OCI-LY7 (cell line): ENCODE measurements at regions not wholly inside any gene's neighbourhood (a gene's known extent, or its start where the extent isn't known, plus 50 kb on each side); places are given as distances from the start of the nearest gene placed in this dataset.

ENCODE experiments used
- BruUV-seq: library from RNA; stranded (reverse); fragments of 400-500 nt; replicated peaks from 2 replicates; lab custom pipeline; 2021; lab: Mats Ljungman, UMichigan
- CTCF ChIA-PET: fragments of 300-600 bp; sonication (Branson Sonifier 250); formaldehyde crosslinking; loops from one replicate; lab custom pipeline; 2022; ENCODE audit warnings: antibody characterized with exemption; ENCODE audit not compliant: unreplicated experiment; lab: Charles Lee
- POLR2A ChIA-PET: fragments of 300-600 bp; sonication (Branson Sonifier 250); formaldehyde crosslinking; loops from one replicate; lab custom pipeline; 2022; ENCODE audit warnings: antibody characterized with exemption; lab: Charles Lee
- DNase-seq: peaks from one replicate; pipeline ENCODE4 v3.0.0-alpha.2; 2015; ENCODE audit warnings: low spot score
- H2AFZ ChIP-seq: fragments of 200-600 bp; sonication (generic), shearing (Covaris generic); 2 replicates; pipeline ENCODE4 v1.6.1; 2014; ENCODE audit warnings: mild to moderate bottlenecking, antibody characterized with exemption, low read length, moderate library complexity
- H3K27ac ChIP-seq: fragments of 200-600 bp; sonication (generic); 2 replicates; pipeline ENCODE4 v1.5.1; 2014; ENCODE audit warnings: mixed run types, low read depth, mild to moderate bottlenecking, moderate library complexity, low read length, inconsistent platforms; ENCODE audit not compliant: poor library complexity, severe bottlenecking
- H3K36me3 ChIP-seq: fragments of 200-600 bp; sonication (generic); 2 replicates; pipeline ENCODE4 v1.6.1; 2014; ENCODE audit warnings: mild to moderate bottlenecking, antibody characterized with exemption, low read length, moderate library complexity, mixed read lengths; ENCODE audit not compliant: insufficient read depth
- H3K4me1 ChIP-seq: fragments of 200-600 bp; sonication (generic); 2 replicates; pipeline ENCODE4 v1.5.1; 2014; ENCODE audit warnings: mild to moderate bottlenecking, low read length; ENCODE audit not compliant: insufficient read depth, poor library complexity, severe bottlenecking
- H3K4me2 ChIP-seq: fragments of 200-600 bp; sonication (generic); 2 replicates; pipeline ENCODE4 v1.6.1; 2014; ENCODE audit warnings: mild to moderate bottlenecking, low read length
- H3K4me3 ChIP-seq: fragments of 200-600 bp; sonication (generic); 2 replicates; pipeline ENCODE4 v1.5.1; 2014; ENCODE audit warnings: mild to moderate bottlenecking, low read depth, low read length; ENCODE audit not compliant: poor library complexity, severe bottlenecking
- H3K79me2 ChIP-seq: fragments of 200-600 bp; sonication (generic); 2 replicates; pipeline ENCODE4 v1.6.1; 2016; ENCODE audit warnings: low read depth, mild to moderate bottlenecking, low read length, moderate library complexity, mixed read lengths; ENCODE audit not compliant: insufficient read depth
- H3K9me2 ChIP-seq: fragments of 200-600 bp; sonication (generic); 2 replicates; pipeline ENCODE4 v1.6.1; 2016; ENCODE audit warnings: mild to moderate bottlenecking, low read length, mixed read lengths; ENCODE audit not compliant: insufficient read depth
- H3K9me3 ChIP-seq: fragments of 200-600 bp; sonication (generic); 2 replicates; pipeline ENCODE4 v1.6.1; 2014; ENCODE audit warnings: mild to moderate bottlenecking, mixed run types, low read length, mixed read lengths
- H4K20me1 ChIP-seq: fragments of 200-600 bp; sonication (generic); 2 replicates; pipeline ENCODE4 v1.6.1; 2014; ENCODE audit warnings: mild to moderate bottlenecking, antibody characterized with exemption, low read length, moderate library complexity, mixed read lengths; ENCODE audit not compliant: insufficient read depth
- CTCF ChIP-seq: fragments of 200-600 bp; sonication (generic); conservative IDR thresholded peaks from 2 replicates; pipeline ENCODE4 v1.5.1; 2014; ENCODE audit warnings: mild to moderate bottlenecking, antibody characterized with exemption, low read length, moderate library complexity, mixed read lengths
- EZH2phosphoT487 ChIP-seq: fragments of 200-600 bp; sonication (generic); IDR thresholded peaks from 2 replicates; pipeline ENCODE4 v1.6.1; 2018; ENCODE audit warnings: low read depth, borderline replicate concordance, mild to moderate bottlenecking, mixed run types, antibody characterized with exemption, low read length, moderate library complexity, mixed read lengths
- intact Hi-C: fragments of 100-400 bp; cut with micrococcal nuclease; formaldehyde crosslinking; loops from one replicate; pipeline ENCODE4 v1.10.0; 2022; ENCODE audit not compliant: unreplicated experiment

- no peak for TF ChIP-seq EZH2phosphoT487
- TF ChIP-seq CTCF: no peak
- ChIA-PET POLR2A (interaction anchor here (0.6 kb wide), 1 partner anchor 328 kb away, joined by 5 read pairs; no protein-coding TSS in a partner anchor), CTCF (no interaction called here)
- no peaks in the 10 kb centered on the region for H3K79me2 ChIP-seq
- DNase-seq: no peak
- no peaks in the 10 kb centered on the region for H3K4me1 ChIP-seq
- no peak overlapping the region for H3K4me3 ChIP-seq
- BruUV-seq: no TSS peak
- no peaks in the 10 kb centered on the region for H3K9me3 ChIP-seq
- H3K9me2 ChIP-seq: no peaks in the 10 kb centered on the region
- intact Hi-C loops: no loop called here
- H3K36me3 ChIP-seq: no peaks in the 10 kb centered on the region
- no peak overlapping the region for H2AFZ ChIP-seq
- no peak overlapping the region for H3K27ac ChIP-seq
- no peak overlapping the region for H3K4me2 ChIP-seq
- no peaks in the 10 kb centered on the region for H4K20me1 ChIP-seq
These were observed 573.0 kb upstream of the AUTS2 start for GRCh38 chr7:69025249-69025648.

GRCh38 chr7:69032848-69033247 lies 565.4 kb upstream of the AUTS2 start:
- TF ChIP-seq EZH2phosphoT487 (no peak), CTCF (no peak)
- Histone ChIP-seq H3K27ac (no peak overlapping the region), H4K20me1 (no peaks in the 10 kb centered on the region), H3K36me3 (no peaks in the 10 kb centered on the region), H3K9me3 (no peaks in the 10 kb centered on the region), H3K4me3 (no peak overlapping the region), H2AFZ (no peak overlapping the region), H3K9me2 (no peaks in the 10 kb centered on the region), H3K4me2 (no peak overlapping the region), H3K4me1 (no peaks in the 10 kb centered on the region), H3K79me2 (no peaks in the 10 kb centered on the region)
- intact Hi-C loops: no loop called here
- DNase-seq: no peak
- ChIA-PET POLR2A (no interaction called here), CTCF (no interaction called here)
- no TSS peak for BruUV-seq

- BruUV-seq: no TSS peak
- Histone ChIP-seq H3K79me2 (no peaks in the 10 kb centered on the region), H3K4me2 (no peak overlapping the region), H3K36me3 (no peaks in the 10 kb centered on the region), H3K27ac (no peak overlapping the region), H3K4me3 (no peak overlapping the region), H3K4me1 (no peaks in the 10 kb centered on the region), H3K9me2 (no peaks in the 10 kb centered on the region), H3K9me3 (no peaks in the 10 kb centered on the region), H4K20me1 (no peaks in the 10 kb centered on the region), H2AFZ (no peak overlapping the region)
- intact Hi-C loops: no loop called here
- POLR2A ChIA-PET: no interaction called here
- CTCF ChIA-PET: no interaction called here
- TF ChIP-seq EZH2phosphoT487 (no peak), CTCF (no peak)
- no peak for DNase-seq
These were observed 562.4 kb upstream of the AUTS2 start for GRCh38 chr7:69035826-69036225.
